ENCODE measurements at regions not wholly inside any gene's neighbourhood (a gene's known extent, or its start where the extent isn't known, plus 50 kb on each side); places are given as distances from the start of the nearest gene placed in this dataset.

DNA sequence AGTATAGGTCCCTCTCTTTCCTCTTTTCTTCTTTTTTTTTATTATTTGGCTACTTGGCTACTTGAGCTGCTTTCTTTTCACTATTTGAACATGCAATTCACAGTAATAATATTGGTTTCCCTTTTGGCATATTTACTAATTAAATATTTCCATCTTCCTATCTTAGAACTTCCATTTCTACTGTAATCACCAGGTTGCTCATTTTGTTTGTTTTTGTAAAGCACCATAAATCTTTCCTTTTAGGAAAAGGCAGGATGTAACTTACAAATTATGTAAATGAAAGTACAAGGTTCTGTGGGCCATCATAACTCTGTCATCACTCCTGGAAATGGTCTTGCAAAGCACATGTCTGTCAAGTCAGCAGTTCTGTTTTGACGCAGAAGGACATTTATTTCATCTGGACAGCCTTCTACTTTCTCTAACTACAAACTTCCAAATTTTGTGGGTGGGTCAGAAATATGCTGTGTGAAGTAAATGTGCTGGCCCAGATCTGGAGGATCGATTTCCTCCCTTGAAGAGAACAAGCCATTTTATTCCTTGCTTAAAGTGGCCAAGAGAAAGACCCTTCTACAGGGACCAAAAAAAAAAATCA, 71.7 kb upstream of the TNFSF18 start:
- no peaks in the 10 kb centered on the region for H3K9me3 ChIP-seq
- peak overlapping the region in 2 of 4 donors; percentile 70 to 77 for H3K27ac ChIP-seq
- no peaks in the 10 kb centered on the region for H3K36me3 ChIP-seq
- DNase-seq: no peak
- H3K4me1 ChIP-seq: peaks cover 0 to 12% (median 4%) of the 10 kb centered on the region in 3 donors
- no peak for TF ChIP-seq CTCF (IDR thresholded peaks at IDR 0.05)
- 68 to 72% methylated on average over 2 of the region's 2 CpGs for WGBS, 2 donors
- peak in 1 of 4 donors; percentile 46 for ATAC-seq
- no peaks in the 10 kb centered on the region for H3K27me3 ChIP-seq
- no peak overlapping the region for H3K4me3 ChIP-seq
- intact Hi-C loops (cut with DNase I): no loop called here
- no peak for FAIRE-seq

- no peak for FAIRE-seq
- intact Hi-C loops (cut with DNase I): no loop called here
- TF ChIP-seq CTCF (IDR thresholded peaks at IDR 0.05): no peak
- Histone ChIP-seq H3K9me3 (no peaks in the 10 kb centered on the region), H3K27me3 (no peaks in the 10 kb centered on the region), H3K36me3 (no peaks in the 10 kb centered on the region), H3K27ac (no peak overlapping the region), H3K4me1 (peaks cover 0 to 4% (median 0%) of the 10 kb centered on the region in 3 donors), H3K4me3 (no peak overlapping the region)
- no peak for ATAC-seq
- DNase-seq: no peak
- WGBS, 2 donors: 65 to 70% methylated on average over 2 of the region's 2 CpGs
These were observed 67.7 kb upstream of the TNFSF18 start for GRCh38 chr1:173118404-173118803.

GRCh38 chr1:173117761-173118160, 67.0 kb upstream of the TNFSF18 start:
- DNase-seq (no peak), FAIRE-seq (no peak), ATAC-seq (no peak)
- Histone ChIP-seq H3K36me3 (no peaks in the 10 kb centered on the region), H3K9me3 (no peaks in the 10 kb centered on the region), H3K4me1 (peaks cover 0 to 4% (median 0%) of the 10 kb centered on the region in 3 donors), H3K4me3 (no peak overlapping the region), H3K27ac (no peak overlapping the region), H3K27me3 (no peaks in the 10 kb centered on the region)
- TF ChIP-seq CTCF (IDR thresholded peaks at IDR 0.05): no peak
- WGBS, 2 donors: 85 to 96% methylated on average over 2 of the region's 2 CpGs
- intact Hi-C loops (cut with DNase I): no loop called here

DNA sequence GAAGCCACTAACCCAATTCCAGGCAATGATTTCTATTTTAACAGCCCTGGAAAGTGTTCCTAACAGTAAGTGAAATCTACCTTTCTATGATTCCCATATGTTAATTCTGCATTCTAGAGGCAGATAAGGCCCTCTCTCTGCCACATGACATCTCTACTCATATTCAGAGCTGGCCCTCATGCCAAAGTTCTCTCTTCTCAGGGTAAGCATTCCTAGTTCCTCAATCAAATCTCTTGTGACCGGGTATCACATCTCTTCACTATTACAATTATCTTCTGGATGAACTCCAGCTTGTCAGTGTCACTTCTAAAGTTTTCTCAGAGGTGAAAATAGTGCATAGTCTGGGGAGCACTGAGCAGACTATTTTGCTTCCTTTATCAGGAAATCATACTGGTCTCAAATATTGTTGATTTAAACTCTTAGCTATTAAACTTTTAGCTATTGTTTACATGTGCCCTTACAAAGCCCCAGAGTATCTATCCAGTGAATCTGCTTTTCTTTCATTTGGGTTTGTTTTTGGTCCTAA, 66.4 kb upstream of the TNFSF18 start:
- Histone ChIP-seq H3K4me1 (peaks cover 0 to 1% (median 0%) of the 10 kb centered on the region in 3 donors), H3K27me3 (no peaks in the 10 kb centered on the region), H3K4me3 (no peak overlapping the region), H3K27ac (no peak overlapping the region), H3K9me3 (no peaks in the 10 kb centered on the region), H3K36me3 (no peaks in the 10 kb centered on the region)
- ATAC-seq (peak in 2 of 4 donors; percentile 28 to 62), FAIRE-seq (no peak), DNase-seq (no peak)
- no peak for TF ChIP-seq CTCF (IDR thresholded peaks at IDR 0.05)
- intact Hi-C loops (cut with DNase I): no loop called here
- WGBS, 2 donors: 52 to 63% methylated on average over 1 of the region's 1 CpG

DNA sequence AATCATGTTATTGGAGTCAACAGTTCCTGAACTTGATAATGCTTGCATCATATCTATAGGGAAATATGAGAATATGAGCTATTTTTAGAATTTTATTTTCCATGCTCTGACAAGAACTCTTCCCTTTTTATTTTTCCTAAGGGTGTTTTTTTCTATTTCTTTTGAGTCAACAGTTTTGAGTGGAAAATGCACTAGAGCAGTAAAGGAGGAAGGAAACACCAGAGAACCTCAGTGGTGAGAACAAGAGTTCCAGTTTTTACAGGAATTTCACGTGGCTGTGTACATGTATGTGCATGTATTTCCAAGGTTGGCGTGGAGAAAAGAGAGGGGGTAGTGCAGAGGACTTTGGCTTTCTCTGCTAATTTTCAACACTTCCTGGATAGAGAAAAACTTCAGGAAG, 63.6 kb upstream of the TNFSF18 start:
- intact Hi-C loops (cut with DNase I): no loop called here
- 76 to 83% methylated on average over 2 of the region's 2 CpGs for WGBS, 2 donors
- peak in 2 of 4 donors; percentile 39 to 67 for ATAC-seq
- no peak for DNase-seq
- TF ChIP-seq CTCF (IDR thresholded peaks at IDR 0.05): no peak
- Histone ChIP-seq H3K4me3 (no peak overlapping the region), H3K9me3 (no peaks in the 10 kb centered on the region), H3K27ac (no peak overlapping the region), H3K36me3 (no peaks in the 10 kb centered on the region), H3K4me1 (no peaks in the 10 kb centered on the region), H3K27me3 (no peaks in the 10 kb centered on the region)
- FAIRE-seq: no peak

Data from pancreas (tissue), 10 donors.